ENCODE measurements at regions not wholly inside any gene's neighbourhood (a gene's known extent, or its start where the extent isn't known, plus 50 kb on each side); places are given as distances from the start of the nearest gene placed in this dataset.

DNA sequence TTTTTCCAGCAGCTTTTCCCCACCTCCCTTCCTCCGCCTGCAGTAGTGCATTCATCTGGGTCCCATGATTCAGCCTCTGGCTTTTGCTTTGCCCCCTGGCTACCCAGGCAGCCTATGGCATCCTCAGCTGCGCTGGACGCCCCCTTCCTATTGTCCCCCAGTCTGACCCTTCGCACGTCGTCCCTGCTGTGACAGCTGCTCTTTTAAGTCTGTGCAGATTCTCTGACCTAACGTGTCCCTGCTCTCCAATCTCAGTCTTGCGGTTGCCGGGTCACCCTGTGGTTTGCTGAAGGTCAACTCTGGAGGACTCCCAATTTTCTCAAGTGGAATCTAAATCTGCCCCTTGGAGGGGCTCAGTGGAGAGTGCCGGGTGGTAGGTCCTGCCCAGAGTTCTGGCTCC lies 294.3 kb downstream of the CDC5L start:
- no peaks in the 10 kb centered on the region for H3K4me1 ChIP-seq (ENCODE audit: insufficient read depth, low read length)
- Mint-ChIP-seq H3K27ac (no peak overlapping the region), H3K4me3 (no peak overlapping the region), H3K27me3 (no peaks in the 10 kb centered on the region), H3K4me1 (ENCODE audit: low read depth) (no peaks in the 10 kb centered on the region), H3K9me3 (no peaks in the 10 kb centered on the region), H3K36me3 (ENCODE audit: low read depth) (no peaks in the 10 kb centered on the region)
- no peaks in the 10 kb centered on the region for H3K9me3 ChIP-seq (ENCODE audit: control insufficient read depth in 1 of 2, insufficient read depth in 1 of 2, low read length in 2 of 2)
- no peak overlapping the region for H3K4me3 ChIP-seq (ENCODE audit: low read length)
- no peaks in the 10 kb centered on the region for H3K27me3 ChIP-seq (ENCODE audit: control insufficient read depth in 1 of 2, insufficient read depth in 2 of 2, low read length in 2 of 2)
- H3K27ac ChIP-seq (ENCODE audit: low read depth in 1 of 2, low read length in 2 of 2): no peak overlapping the region
- ChIA-PET CTCF (no interaction called here), POLR2A (no interaction called here)
- DNase-seq (no peak), ATAC-seq (ENCODE audit: poor library complexity) (no peak)
- TF ChIP-seq, protein P1, sequence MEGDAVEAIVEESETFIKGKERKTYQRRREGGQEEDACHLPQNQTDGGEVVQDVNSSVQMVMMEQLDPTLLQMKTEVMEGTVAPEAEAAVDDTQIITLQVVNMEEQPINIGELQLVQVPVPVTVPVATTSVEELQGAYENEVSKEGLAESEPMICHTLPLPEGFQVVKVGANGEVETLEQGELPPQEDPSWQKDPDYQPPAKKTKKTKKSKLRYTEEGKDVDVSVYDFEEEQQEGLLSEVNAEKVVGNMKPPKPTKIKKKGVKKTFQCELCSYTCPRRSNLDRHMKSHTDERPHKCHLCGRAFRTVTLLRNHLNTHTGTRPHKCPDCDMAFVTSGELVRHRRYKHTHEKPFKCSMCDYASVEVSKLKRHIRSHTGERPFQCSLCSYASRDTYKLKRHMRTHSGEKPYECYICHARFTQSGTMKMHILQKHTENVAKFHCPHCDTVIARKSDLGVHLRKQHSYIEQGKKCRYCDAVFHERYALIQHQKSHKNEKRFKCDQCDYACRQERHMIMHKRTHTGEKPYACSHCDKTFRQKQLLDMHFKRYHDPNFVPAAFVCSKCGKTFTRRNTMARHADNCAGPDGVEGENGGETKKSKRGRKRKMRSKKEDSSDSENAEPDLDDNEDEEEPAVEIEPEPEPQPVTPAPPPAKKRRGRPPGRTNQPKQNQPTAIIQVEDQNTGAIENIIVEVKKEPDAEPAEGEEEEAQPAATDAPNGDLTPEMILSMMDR (IDR thresholded peaks at IDR 0.05): no peak
- intact Hi-C loops (cut with DNase I, micrococcal nuclease): no loop called here
- H3K36me3 ChIP-seq (ENCODE audit: insufficient read depth, low read length): no peaks in the 10 kb centered on the region

DNA sequence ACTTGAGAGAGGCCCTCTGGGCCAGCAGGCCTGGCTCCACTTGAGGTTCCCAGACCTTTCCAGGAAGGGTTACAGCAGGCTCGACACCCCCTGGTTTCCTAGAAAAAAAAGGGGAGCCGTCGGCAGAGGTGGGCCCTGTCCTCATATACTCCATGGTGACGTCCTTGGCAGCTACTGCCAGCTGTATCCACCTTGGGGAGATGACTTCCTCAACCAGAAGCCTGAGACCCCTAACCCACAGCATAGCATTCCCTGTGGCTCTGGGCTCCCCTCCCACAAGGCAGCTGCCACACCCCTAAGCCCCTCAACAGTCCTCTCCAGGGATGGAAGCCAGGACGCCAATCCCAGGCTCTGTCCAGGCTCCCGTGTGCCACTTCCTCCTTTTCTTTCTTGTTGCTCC lies 294.8 kb downstream of the CDC5L start:
- Mint-ChIP-seq H3K27ac (no peak overlapping the region), H3K27me3 (no peaks in the 10 kb centered on the region), H3K4me1 (ENCODE audit: low read depth) (no peaks in the 10 kb centered on the region), H3K4me3 (no peak overlapping the region), H3K36me3 (ENCODE audit: low read depth) (no peaks in the 10 kb centered on the region), H3K9me3 (no peaks in the 10 kb centered on the region)
- intact Hi-C loops (cut with DNase I, micrococcal nuclease): no loop called here
- Histone ChIP-seq H3K4me1 (ENCODE audit: insufficient read depth, low read length) (no peaks in the 10 kb centered on the region), H3K27me3 (ENCODE audit: control insufficient read depth in 1 of 2, insufficient read depth in 2 of 2, low read length in 2 of 2) (no peaks in the 10 kb centered on the region), H3K27ac (ENCODE audit: low read depth in 1 of 2, low read length in 2 of 2) (no peak overlapping the region), H3K9me3 (ENCODE audit: control insufficient read depth in 1 of 2, insufficient read depth in 1 of 2, low read length in 2 of 2) (no peaks in the 10 kb centered on the region), H3K4me3 (ENCODE audit: low read length) (no peak overlapping the region), H3K36me3 (ENCODE audit: insufficient read depth, low read length) (no peaks in the 10 kb centered on the region)
- TF ChIP-seq, protein P1 (IDR thresholded peaks at IDR 0.05): no peak
- DNase-seq: no peak
- ChIA-PET POLR2A (no interaction called here), CTCF (no interaction called here)
- ATAC-seq (ENCODE audit: poor library complexity): no peak

DNA sequence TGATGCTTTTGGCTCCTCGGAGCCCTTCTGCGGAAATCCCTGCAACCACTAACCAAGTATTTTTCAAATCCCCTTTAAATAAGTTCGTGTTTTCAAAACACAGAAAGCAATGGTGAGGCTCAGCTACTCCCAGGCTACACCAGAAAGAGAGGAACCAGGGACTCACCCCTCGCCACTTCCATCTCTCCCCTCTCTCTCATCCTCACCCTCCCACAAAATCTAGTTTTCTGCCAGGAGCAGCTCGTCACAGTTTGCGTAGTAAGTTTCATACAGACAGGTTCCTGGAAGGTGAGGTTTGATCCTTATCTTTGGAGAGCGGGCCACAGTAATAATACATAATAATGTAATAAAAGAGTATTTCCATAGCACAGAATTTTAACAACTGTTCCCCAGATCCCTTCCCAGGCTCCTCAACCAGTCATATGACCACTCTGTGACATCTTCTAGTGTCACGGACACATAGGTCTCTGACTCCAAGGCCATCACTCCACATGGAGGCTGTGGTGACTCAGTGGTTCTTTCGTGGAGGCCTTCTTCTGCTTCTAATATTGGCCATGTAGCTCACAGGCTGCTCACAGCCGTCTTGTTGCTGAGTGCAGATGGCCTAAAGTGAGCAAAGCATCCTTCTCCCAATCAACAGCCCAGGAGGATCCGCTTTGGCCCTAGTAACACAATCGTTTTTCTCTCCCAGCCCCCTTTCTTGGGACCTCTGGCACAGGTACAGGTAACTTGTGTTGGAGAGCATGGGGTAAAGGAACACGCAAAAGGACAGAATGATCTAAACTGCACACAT lies 295.7 kb downstream of the CDC5L start:
- ATAC-seq (ENCODE audit: poor library complexity) (no peak), DNase-seq (no peak)
- Histone ChIP-seq H3K9me3 (ENCODE audit: control insufficient read depth in 1 of 2, insufficient read depth in 1 of 2, low read length in 2 of 2) (no peaks in the 10 kb centered on the region), H3K36me3 (ENCODE audit: insufficient read depth, low read length) (no peaks in the 10 kb centered on the region), H3K27ac (ENCODE audit: low read depth in 1 of 2, low read length in 2 of 2) (no peak overlapping the region), H3K27me3 (ENCODE audit: control insufficient read depth in 1 of 2, insufficient read depth in 2 of 2, low read length in 2 of 2) (no peaks in the 10 kb centered on the region), H3K4me3 (ENCODE audit: low read length) (no peak overlapping the region), H3K4me1 (ENCODE audit: insufficient read depth, low read length) (no peaks in the 10 kb centered on the region)
- ChIA-PET CTCF (no interaction called here), POLR2A (no interaction called here)
- TF ChIP-seq, protein P1 (IDR thresholded peaks at IDR 0.05): no peak
- no peak overlapping the region for H3K27ac Mint-ChIP-seq
- H3K4me1 Mint-ChIP-seq (ENCODE audit: low read depth): no peaks in the 10 kb centered on the region
- intact Hi-C loops (cut with DNase I, micrococcal nuclease): no loop called here
- no peaks in the 10 kb centered on the region for H3K36me3 Mint-ChIP-seq (ENCODE audit: low read depth)
- no peaks in the 10 kb centered on the region for H3K27me3 Mint-ChIP-seq
- no peaks in the 10 kb centered on the region for H3K9me3 Mint-ChIP-seq
- no peak overlapping the region for H3K4me3 Mint-ChIP-seq
